RWPE2 (cell line): ENCODE measurements at regions not wholly inside any gene's neighbourhood (a gene's known extent, or its start where the extent isn't known, plus 50 kb on each side); places are given as distances from the start of the nearest gene placed in this dataset.

Experiments used
- ATAC-seq: fragments of 200-7000 bp; cut with Tn5 transposase; 3 replicates; pipeline ENCODE4 v1.9.1; 2021; ENCODE audit warnings: low read depth
- DNase-seq: peaks from one replicate; pipeline ENCODE4 v3.0.0-alpha.2; 2020; ENCODE audit warnings: low spot score
- H3K27ac ChIP-seq: fragments of 450-650 bp; 2 replicates; pipeline ENCODE4 v1.5.1; 2017; ENCODE audit warnings: mild to moderate bottlenecking; ENCODE audit not compliant: poor library complexity, severe bottlenecking
- H3K27me3 ChIP-seq: fragments of 250-450 bp; sonication (Bioruptor Pico); 2 replicates; pipeline ENCODE4 v1.5.1; 2021; ENCODE audit warnings: mild to moderate bottlenecking, moderate library complexity; ENCODE audit not compliant: insufficient read depth, poor library complexity, severe bottlenecking
- H3K36me3 ChIP-seq: fragments of 250-450 bp; sonication (Bioruptor Pico); 2 replicates; pipeline ENCODE4 v1.5.1; 2020; ENCODE audit warnings: low read depth, mild to moderate bottlenecking, moderate library complexity
- H3K4me1 ChIP-seq: fragments of 250-450 bp; sonication (Bioruptor Pico); 2 replicates; pipeline ENCODE4 v1.5.1; 2021; ENCODE audit warnings: mild to moderate bottlenecking, moderate library complexity; ENCODE audit not compliant: insufficient read depth, poor library complexity, severe bottlenecking
- H3K4me3 ChIP-seq: fragments of 250-450 bp; sonication (Bioruptor Pico); 2 replicates; pipeline ENCODE4 v1.5.1; 2021; ENCODE audit warnings: mild to moderate bottlenecking, moderate library complexity; ENCODE audit not compliant: severe bottlenecking
- H3K9me3 ChIP-seq: fragments of 250-450 bp; sonication (Bioruptor Pico); 2 replicates; pipeline ENCODE4 v1.5.1; 2021; ENCODE audit warnings: mild to moderate bottlenecking, moderate library complexity; ENCODE audit not compliant: severe bottlenecking
- CTCF ChIP-seq: fragments of 450-650 bp; IDR thresholded peaks from one replicate; pipeline ENCODE4 v1.5.1; 2017; ENCODE audit warnings: mild to moderate bottlenecking, moderate library complexity; ENCODE audit not compliant: poor library complexity, severe bottlenecking

- Histone ChIP-seq H3K9me3 (peaks cover 8% of the 10 kb centered on the region), H3K27ac (peak overlapping the region; percentile 61), H3K36me3 (no peaks in the 10 kb centered on the region), H3K4me3 (no peak overlapping the region), H3K4me1 (peaks cover 36% of the 10 kb centered on the region), H3K27me3 (no peaks in the 10 kb centered on the region)
- ATAC-seq, result no peak
- no peak for DNase-seq
- TF ChIP-seq CTCF, result no peak
Observed at GRCh38 chr11:112318661-112319060, 58.0 kb upstream of the PLET1 start.

- peak overlapping the region; percentile 81 for H3K27ac ChIP-seq
- no peaks in the 10 kb centered on the region for H3K27me3 ChIP-seq
- ATAC-seq (no peak), DNase-seq (peak; percentile 79)
- no peaks in the 10 kb centered on the region for H3K36me3 ChIP-seq
- peaks cover 8% of the 10 kb centered on the region for H3K9me3 ChIP-seq
- no peak overlapping the region for H3K4me3 ChIP-seq
- H3K4me1 ChIP-seq, result peaks cover 36% of the 10 kb centered on the region
- TF ChIP-seq CTCF, result no peak
Observed at GRCh38 chr11:112320668-112321067, 60.0 kb upstream of the PLET1 start.

GRCh38 chr11:112321501-112322172 is 61.0 kb upstream of the PLET1 start:
- peaks cover 8% of the 10 kb centered on the region for H3K9me3 ChIP-seq
- H3K27me3 ChIP-seq, result no peaks in the 10 kb centered on the region
- peak; percentile 78 for ATAC-seq
- no peak overlapping the region for H3K4me3 ChIP-seq
- no peak for TF ChIP-seq CTCF
- no peaks in the 10 kb centered on the region for H3K36me3 ChIP-seq
- peak; percentile 91 for DNase-seq
- peak overlapping the region; percentile 81 for H3K27ac ChIP-seq
- H3K4me1 ChIP-seq, result peaks cover 36% of the 10 kb centered on the region

GRCh38 chr11:112322173-112322790 is 61.6 kb upstream of the PLET1 start:
- TF ChIP-seq CTCF, result no peak
- ATAC-seq (no peak), DNase-seq (no peak)
- Histone ChIP-seq H3K27me3 (no peaks in the 10 kb centered on the region), H3K36me3 (no peaks in the 10 kb centered on the region), H3K4me3 (no peak overlapping the region), H3K9me3 (peaks cover 8% of the 10 kb centered on the region), H3K27ac (peak overlapping the region; percentile 81), H3K4me1 (peaks cover 35% of the 10 kb centered on the region)

- DNase-seq (peak; percentile 65), ATAC-seq (peak; percentile 95)
- no peaks in the 10 kb centered on the region for H3K27me3 ChIP-seq
- no peaks in the 10 kb centered on the region for H3K36me3 ChIP-seq
- H3K9me3 ChIP-seq, result no peaks in the 10 kb centered on the region
- no peak overlapping the region for H3K4me3 ChIP-seq
- no peak for TF ChIP-seq CTCF
- peaks cover 9% of the 10 kb centered on the region for H3K4me1 ChIP-seq
- H3K27ac ChIP-seq, result peak overlapping the region; percentile 42
Observed at GRCh38 chr11:112334381-112334780, 73.7 kb upstream of the PLET1 start.
